Ishikawa (cell line): ENCODE measurements at regions not wholly inside any gene's neighbourhood (a gene's known extent, or its start where the extent isn't known, plus 50 kb on each side); places are given as distances from the start of the nearest gene placed in this dataset.

Source experiments
- CEBPB ChIP-seq: IDR thresholded peaks from 2 replicates; pipeline ENCODE4 v1.6.1; 2012
- CREB1 ChIP-seq: IDR thresholded peaks from 2 replicates; pipeline ENCODE4 v1.6.1; 2012; ENCODE audit warnings: low read depth
- EGR1 ChIP-seq: IDR thresholded peaks from 2 replicates; pipeline ENCODE4 v1.6.1; 2012
- EP300 ChIP-seq: IDR thresholded peaks from 2 replicates; pipeline ENCODE4 v1.6.1; 2012; ENCODE audit warnings: borderline replicate concordance
- FOXM1 ChIP-seq: IDR thresholded peaks from 2 replicates; pipeline ENCODE4 v1.6.1; 2012; ENCODE audit warnings: low read depth, borderline replicate concordance
- MAX ChIP-seq: IDR thresholded peaks from 2 replicates; pipeline ENCODE4 v1.6.1; 2012
- NFIC ChIP-seq: IDR thresholded peaks from 2 replicates; pipeline ENCODE4 v1.6.1; 2012
- RAD21 ChIP-seq: IDR thresholded peaks from 2 replicates; pipeline ENCODE4 v1.6.1; 2012; ENCODE audit warnings: low read depth
- REST ChIP-seq: IDR thresholded peaks from 2 replicates; pipeline ENCODE4 v1.6.1; 2012; ENCODE audit warnings: low read depth, mild to moderate bottlenecking
- TAF1 ChIP-seq: IDR thresholded peaks from 2 replicates; pipeline ENCODE4 v1.6.1; 2012; ENCODE audit warnings: low read depth, mild to moderate bottlenecking
- TEAD4 ChIP-seq: IDR thresholded peaks from 2 replicates; pipeline ENCODE4 v1.6.1; 2012
- YY1 ChIP-seq: IDR thresholded peaks from 2 replicates; pipeline ENCODE4 v1.6.1; 2012; ENCODE audit warnings: low read depth

GRCh38 chr11:128244871-128245270, 342.5 kb downstream of the ETS1 start:
- no peak for TF ChIP-seq TEAD4
- TF ChIP-seq RAD21: no peak
- TF ChIP-seq CEBPB: no peak
- no peak for TF ChIP-seq EGR1
- TF ChIP-seq TAF1: no peak
- no peak for TF ChIP-seq EP300
- TF ChIP-seq MAX: no peak
- TF ChIP-seq YY1: no peak
- no peak for TF ChIP-seq NFIC
- no peak for TF ChIP-seq FOXM1
- no peak for TF ChIP-seq CREB1
- TF ChIP-seq REST: no peak
